Urinary bladder (tissue), 3 donors: ENCODE measurements at regions not wholly inside any gene's neighbourhood (a gene's known extent, or its start where the extent isn't known, plus 50 kb on each side); places are given as distances from the start of the nearest gene placed in this dataset.
"Not testable (repeated sequence)": the region's sequence is repeated elsewhere in the genome, so short reads cannot be mapped to it uniquely, and the experiment has no call there.

ENCODE experiments used
- DNase-seq: peaks from one replicate; pipeline ENCODE4 v3.0.0-alpha.2; 2015; ENCODE audit errors: extremely low spot score
- H3K27ac ChIP-seq: one replicate; pipeline ENCODE4 v1.5.1; 2013; ENCODE audit warnings: low read depth, mild to moderate bottlenecking, moderate library complexity
- H3K36me3 ChIP-seq: one replicate; pipeline ENCODE4 v1.6.1; 2013; ENCODE audit warnings: mild to moderate bottlenecking, moderate library complexity; ENCODE audit not compliant: insufficient read depth
- H3K4me1 ChIP-seq: one replicate; pipeline ENCODE4 v1.6.1; 2013; ENCODE audit warnings: mild to moderate bottlenecking, moderate library complexity; ENCODE audit not compliant: insufficient read depth
- H3K4me3 ChIP-seq: one replicate; pipeline ENCODE4 v1.5.1; 2013; ENCODE audit warnings: low read depth, low read length
- WGBS: extraction: QIAGEN DNeasy Blood & Tissue Kit; methylation state at CpG from one replicate; pipeline ENCODE4 v1.1.7; 2013; 5-methylcytosine and 5-hydroxymethylcytosine counted together
- donor health status: healthy with polysubstance abuse.
- donor health status: healthy.

GRCh38 chr1:55870106-55870505, 654.9 kb upstream of the USP24 start:
- Histone ChIP-seq H3K4me3 (no peak overlapping the region), H3K4me1 (no peaks in the 10 kb centered on the region), H3K36me3 (no peaks in the 10 kb centered on the region), H3K27ac (no peak overlapping the region)
- DNase-seq: no peak

GRCh38 chr1:55869065-55869464, 653.9 kb upstream of the USP24 start:
- Histone ChIP-seq H3K27ac (no peak overlapping the region), H3K4me1 (no peaks in the 10 kb centered on the region), H3K36me3 (no peaks in the 10 kb centered on the region), H3K4me3 (no peak overlapping the region)
- 48% methylated on average over 1 of the region's 1 CpG for WGBS
- DNase-seq: no peak

DNA sequence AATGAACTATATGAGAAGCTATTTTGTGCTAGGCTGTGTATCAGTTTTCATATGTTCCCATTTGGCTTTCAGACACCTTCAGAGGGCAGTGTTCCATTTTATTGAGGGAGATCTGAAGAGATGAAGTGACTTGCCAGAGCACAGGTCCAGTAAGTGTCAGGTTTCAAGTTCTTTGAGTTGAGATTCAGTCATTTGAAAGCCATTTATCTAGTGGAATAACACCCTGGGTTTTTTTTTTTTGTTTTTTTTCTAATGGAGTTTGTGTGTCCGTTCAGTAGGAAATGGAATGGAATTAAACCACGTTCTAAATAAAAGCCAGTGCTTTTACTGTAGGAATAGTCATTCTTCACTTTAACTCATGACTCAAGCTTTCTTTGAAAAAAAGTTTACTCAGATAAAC, 652.9 kb upstream of the USP24 start:
- Histone ChIP-seq H3K4me3 (no peak overlapping the region), H3K36me3 (no peaks in the 10 kb centered on the region), H3K27ac (no peak overlapping the region), H3K4me1 (no peaks in the 10 kb centered on the region)
- WGBS: 48% methylated on average over 2 of the region's 2 CpGs
- DNase-seq: no peak

DNA sequence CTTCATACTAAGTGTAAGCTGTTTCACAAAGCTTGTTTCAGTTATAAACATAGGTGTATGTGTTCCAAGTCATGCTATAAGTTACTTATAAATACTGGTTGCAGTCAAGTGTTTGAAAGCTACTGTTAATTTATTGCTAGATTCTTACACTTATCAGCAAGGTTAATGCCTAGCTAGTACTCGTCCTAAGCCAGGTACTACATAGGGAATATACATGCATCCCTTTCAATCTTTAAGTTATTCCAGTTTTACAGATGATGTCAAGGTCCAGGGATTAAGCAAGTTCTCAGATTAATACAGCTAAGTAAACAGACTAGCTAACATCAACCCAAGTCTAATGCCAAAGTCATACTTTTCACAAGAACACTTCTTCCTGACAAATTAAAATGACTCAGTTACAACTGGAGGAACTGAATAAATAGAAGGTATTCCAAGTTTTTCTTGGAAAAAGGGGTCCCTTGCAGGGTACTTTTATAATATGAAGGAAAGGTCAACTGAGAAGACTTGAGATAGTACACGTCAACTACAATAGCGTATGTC, 652.2 kb upstream of the USP24 start:
- WGBS: 94% methylated on average over 3 of the region's 3 CpGs
- no peaks in the 10 kb centered on the region for H3K36me3 ChIP-seq
- no peak overlapping the region for H3K27ac ChIP-seq
- no peaks in the 10 kb centered on the region for H3K4me1 ChIP-seq
- DNase-seq: no peak
- no peak overlapping the region for H3K4me3 ChIP-seq

DNA sequence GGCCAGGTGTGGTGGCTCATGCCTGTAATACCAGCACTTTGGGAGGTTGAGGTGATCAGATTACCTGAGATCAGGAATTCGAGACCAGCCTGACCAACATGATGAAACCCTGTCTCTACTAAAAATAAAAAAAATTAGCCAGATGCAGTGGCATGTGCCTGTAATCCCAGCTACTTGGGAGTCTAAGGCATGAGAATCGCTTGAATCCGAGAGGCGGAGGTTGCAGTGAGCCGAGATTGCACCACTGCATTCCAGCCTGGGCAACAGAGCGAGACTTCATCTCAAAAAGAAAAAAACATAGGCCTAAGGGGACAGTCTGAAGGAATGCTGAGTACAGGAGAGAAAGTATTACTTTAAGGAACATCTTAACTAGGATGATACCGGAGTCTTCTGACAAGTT, 650.6 kb upstream of the USP24 start:
- DNase-seq, H3K4me1 ChIP-seq, H3K27ac ChIP-seq, H3K4me3 ChIP-seq, H3K36me3 ChIP-seq: not testable (repeated sequence)
- 87% methylated on average over 7 of the region's 7 CpGs for WGBS

DNA sequence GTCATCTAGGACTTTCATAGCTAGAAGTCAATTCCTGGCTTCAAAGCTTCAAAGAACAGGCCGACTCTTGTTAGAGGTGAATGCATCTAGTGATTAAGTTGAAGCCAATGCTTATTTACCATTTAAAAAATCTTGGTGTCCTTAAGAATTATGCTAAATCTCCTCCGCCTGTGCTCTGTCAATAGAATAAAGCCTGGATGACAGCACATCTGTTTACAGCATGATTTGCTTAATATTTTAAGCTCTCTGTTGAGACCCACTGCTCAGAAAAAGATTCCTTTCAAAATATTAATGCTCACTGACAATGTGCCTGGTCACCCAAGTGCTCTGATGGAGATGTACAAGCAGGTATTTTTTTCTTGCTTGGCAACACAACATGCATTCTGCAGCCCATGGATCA, 649.1 kb upstream of the USP24 start:
- DNase-seq: no peak
- Histone ChIP-seq H3K4me1 (no peaks in the 10 kb centered on the region), H3K36me3 (no peaks in the 10 kb centered on the region), H3K4me3 (no peak overlapping the region), H3K27ac (no peak overlapping the region)
- 85% methylated on average over 2 of the region's 2 CpGs for WGBS

- 72% methylated on average over 3 of the region's 3 CpGs for WGBS
- Histone ChIP-seq H3K4me3 (no peak overlapping the region), H3K4me1 (no peaks in the 10 kb centered on the region), H3K36me3 (no peaks in the 10 kb centered on the region), H3K27ac (no peak overlapping the region)
- DNase-seq: no peak
Measured at GRCh38 chr1:55861676-55862340, 646.6 kb upstream of the USP24 start.

GRCh38 chr1:55860798-55861519, 645.8 kb upstream of the USP24 start:
- 81% methylated on average over 6 of the region's 6 CpGs for WGBS
- no peak overlapping the region for H3K4me3 ChIP-seq
- H3K4me1 ChIP-seq: no peaks in the 10 kb centered on the region
- H3K27ac ChIP-seq: no peak overlapping the region
- H3K36me3 ChIP-seq: no peaks in the 10 kb centered on the region
- DNase-seq: peak; percentile 52

GRCh38 chr1:55860326-55860725, 645.2 kb upstream of the USP24 start:
- no peaks in the 10 kb centered on the region for H3K36me3 ChIP-seq
- WGBS: 70% methylated on average over 1 of the region's 1 CpG
- H3K4me1 ChIP-seq: no peaks in the 10 kb centered on the region
- no peak for DNase-seq
- no peak overlapping the region for H3K27ac ChIP-seq
- no peak overlapping the region for H3K4me3 ChIP-seq

DNA sequence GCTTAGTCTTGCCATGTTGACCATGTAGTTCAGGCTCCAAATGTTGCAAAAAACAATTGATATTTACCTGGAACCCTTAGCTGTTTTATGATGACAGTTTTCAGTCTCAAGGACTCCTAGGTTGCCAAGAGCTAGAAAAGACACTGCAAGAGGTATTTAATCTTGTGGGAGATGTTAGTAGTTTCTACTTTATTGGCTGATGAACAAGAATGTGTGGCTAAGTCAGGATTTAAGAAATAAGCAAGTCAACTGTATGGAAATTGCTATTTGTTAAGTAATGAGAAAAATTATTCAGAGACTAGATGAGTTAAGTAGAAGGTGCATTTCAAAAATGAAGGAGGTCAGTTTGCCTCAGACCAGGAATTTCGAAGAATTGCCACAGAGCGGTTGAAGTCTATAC, 639.7 kb upstream of the USP24 start:
- DNase-seq: no peak
- WGBS: 96% methylated on average over 2 of the region's 2 CpGs
- H3K36me3 ChIP-seq: no peaks in the 10 kb centered on the region
- no peaks in the 10 kb centered on the region for H3K4me1 ChIP-seq
- no peak overlapping the region for H3K4me3 ChIP-seq
- H3K27ac ChIP-seq: no peak overlapping the region

GRCh38 chr1:55848906-55849305, 633.7 kb upstream of the USP24 start:
- 75% methylated on average over 1 of the region's 1 CpG for WGBS

GRCh38 chr1:55846051-55846450, 630.9 kb upstream of the USP24 start:
- no peak for DNase-seq
- Histone ChIP-seq H3K36me3 (no peaks in the 10 kb centered on the region), H3K4me3 (no peak overlapping the region), H3K27ac (no peak overlapping the region), H3K4me1 (no peaks in the 10 kb centered on the region)
- WGBS: 72% methylated on average over 2 of the region's 2 CpGs

More at GRCh38 chr1:55848906-55849305, 633.7 kb upstream of the USP24 start:
- no peaks in the 10 kb centered on the region for H3K36me3 ChIP-seq
- DNase-seq: no peak
- H3K4me3 ChIP-seq: no peak overlapping the region
- no peak overlapping the region for H3K27ac ChIP-seq
- H3K4me1 ChIP-seq: no peaks in the 10 kb centered on the region

- H3K4me1 ChIP-seq: no peaks in the 10 kb centered on the region
- no peak overlapping the region for H3K27ac ChIP-seq
- WGBS: 82% methylated on average over 1 of the region's 1 CpG
- DNase-seq: no peak
- no peaks in the 10 kb centered on the region for H3K36me3 ChIP-seq
- H3K4me3 ChIP-seq: no peak overlapping the region
Measured at GRCh38 chr1:55844322-55844721, 629.2 kb upstream of the USP24 start.

- H3K36me3 ChIP-seq: no peaks in the 10 kb centered on the region
- no peak for DNase-seq
- WGBS: 52% methylated on average over 5 of the region's 5 CpGs
- H3K4me3 ChIP-seq: no peak overlapping the region
- H3K4me1 ChIP-seq: no peaks in the 10 kb centered on the region
- H3K27ac ChIP-seq: no peak overlapping the region
Measured at GRCh38 chr1:55839626-55840025, 624.5 kb upstream of the USP24 start.
